Pancreas (tissue), 10 donors: ENCODE measurements at regions not wholly inside any gene's neighbourhood (a gene's known extent, or its start where the extent isn't known, plus 50 kb on each side); places are given as distances from the start of the nearest gene placed in this dataset.

Experiments
- ATAC-seq, 4 donors: fragments of 200-7000 bp; cut with Tn5 transposase; one replicate each; pipeline versions ENCODE4 v1.8.0 to v1.9.1; 2020; ENCODE audit warnings: mild to moderate bottlenecking in 4 of 4, moderate library complexity in 4 of 4
- DNase-seq, 6 donors: peaks; one replicate each; pipeline ENCODE4 v3.0.0-alpha.2; 2020
- FAIRE-seq: peaks from 2 replicates; lab custom pipeline; 2012; peaks lifted over from hg19 to GRCh38; lab: Jason Lieb, UNC
- H3K27ac ChIP-seq, 4 donors: fragments of 200-600 bp; sonication (generic); 1 replicate in 3 of 4; 2 replicates in 1 of 4; pipeline versions ENCODE4 v1.5.0 to v1.8.0; 2020
- H3K27me3 ChIP-seq, 4 donors: fragments of 200-600 bp; one replicate each; pipeline ENCODE4 v1.8.0; 2021
- H3K36me3 ChIP-seq, 3 donors: fragments of 200-600 bp; sonication (generic) in 1 of 3; one replicate each; pipeline versions ENCODE4 v1.5.0 to v1.8.0; 2020 to 2021
- H3K4me1 ChIP-seq, 3 donors: fragments of 200-600 bp; one replicate each; pipeline ENCODE4 v1.8.0; 2021
- H3K4me3 ChIP-seq, 4 donors: fragments of 200-600 bp; sonication (generic) in 2 of 4; one replicate each; pipeline versions ENCODE4 v1.5.0 to v1.8.0; 2020 to 2021
- H3K9me3 ChIP-seq, 4 donors: fragments of 200-600 bp; one replicate each; pipeline ENCODE4 v1.8.0; 2021
- CTCF ChIP-seq, 4 donors: fragments of 200-600 bp; sonication (generic) in 3 of 4; IDR thresholded peaks; one replicate each; pipeline versions ENCODE4 v1.5.0 to v1.8.0; 2021; ENCODE audit warnings: antibody characterized with exemption in 4 of 4
- WGBS, 2 donors: extraction: QIAGEN DNeasy Blood & Tissue Kit; methylation state at CpG; one replicate each; pipeline ENCODE4 v1.1.7; 2013; 5-methylcytosine and 5-hydroxymethylcytosine counted together
- intact Hi-C, 3 donors: fragments of 100-400 bp; cut with DNase I; formaldehyde crosslinking; loops; one replicate each; pipeline versions ENCODE4 v1.11.1 to v1.14.2; 2022
- donor health status: healthy with polysubstance abuse.
- donor health status: DM: no; HTN: no; CAD: no; lungs with moderate emphysema.
- donor health status: DM: no; HTN: no; CAD: no.
- donor health status: control.
- donor health status: control.
- donor health status: Bipolar disorder and iron deficiency.
- donor health status: DM: yes; HTN: yes; CAD: no.
- donor health status: DM: no; HTN: no; CAD: no.
- donor health status: DM: no; HTN: no; CAD: no.
- donor health status: DM: yes; HTN: yes; CAD: no.

- no peak overlapping the region for H3K27ac ChIP-seq
- H3K9me3 ChIP-seq = no peaks in the 10 kb centered on the region
- intact Hi-C loops = no loop called here
- H3K36me3 ChIP-seq = no peaks in the 10 kb centered on the region
- ATAC-seq (no peak), FAIRE-seq (no peak), DNase-seq (no peak)
- H3K4me3 ChIP-seq = no peak overlapping the region
- no peaks in the 10 kb centered on the region for H3K4me1 ChIP-seq
- 28 to 32% methylated on average over 2 of the region's 2 CpGs for WGBS, 2 donors
- no peaks in the 10 kb centered on the region for H3K27me3 ChIP-seq
- no peak for TF ChIP-seq CTCF (IDR thresholded peaks at IDR 0.05)
Observed at GRCh38 chr13:78413887-78414553, 189.3 kb downstream of the POU4F1 start.

GRCh38 chr13:78410847-78411246, 192.5 kb downstream of the POU4F1 start:
- DNase-seq (no peak), ATAC-seq (no peak), FAIRE-seq (no peak)
- Histone ChIP-seq H3K27me3 (no peaks in the 10 kb centered on the region), H3K9me3 (no peaks in the 10 kb centered on the region), H3K4me1 (no peaks in the 10 kb centered on the region), H3K27ac (no peak overlapping the region), H3K36me3 (no peaks in the 10 kb centered on the region), H3K4me3 (no peak overlapping the region)
- TF ChIP-seq CTCF (IDR thresholded peaks at IDR 0.05) = no peak
- 32 to 43% methylated on average over 1 of the region's 1 CpG for WGBS, 2 donors
- intact Hi-C loops = no loop called here

- 13 to 18% methylated on average over 2 of the region's 2 CpGs for WGBS, 2 donors
- no peak for DNase-seq
- no peaks in the 10 kb centered on the region for H3K36me3 ChIP-seq
- H3K27me3 ChIP-seq = no peaks in the 10 kb centered on the region
- no peaks in the 10 kb centered on the region for H3K4me1 ChIP-seq
- FAIRE-seq = no peak
- H3K27ac ChIP-seq = no peak overlapping the region
- H3K4me3 ChIP-seq = no peak overlapping the region
- intact Hi-C loops = no loop called here
- H3K9me3 ChIP-seq = no peaks in the 10 kb centered on the region
- ATAC-seq = no peak
- no peak for TF ChIP-seq CTCF (IDR thresholded peaks at IDR 0.05)
Observed at GRCh38 chr13:78410164-78410563, 193.2 kb downstream of the POU4F1 start.

GRCh38 chr13:78409172-78409571, 194.2 kb downstream of the POU4F1 start:
- intact Hi-C loops = no loop called here
- H3K27ac ChIP-seq = no peak overlapping the region
- 44 to 59% methylated on average over 2 of the region's 2 CpGs for WGBS, 2 donors
- DNase-seq (no peak), FAIRE-seq (no peak), ATAC-seq (no peak)
- H3K4me3 ChIP-seq = no peak overlapping the region
- no peaks in the 10 kb centered on the region for H3K36me3 ChIP-seq
- H3K4me1 ChIP-seq = no peaks in the 10 kb centered on the region
- TF ChIP-seq CTCF (IDR thresholded peaks at IDR 0.05) = no peak
- H3K27me3 ChIP-seq = no peaks in the 10 kb centered on the region
- no peaks in the 10 kb centered on the region for H3K9me3 ChIP-seq

GRCh38 chr13:78404846-78405360, 198.4 kb downstream of the POU4F1 start:
- FAIRE-seq (no peak), ATAC-seq (no peak), DNase-seq (no peak)
- no peak overlapping the region for H3K4me3 ChIP-seq
- no peaks in the 10 kb centered on the region for H3K36me3 ChIP-seq
- TF ChIP-seq CTCF (IDR thresholded peaks at IDR 0.05) = no peak
- no peaks in the 10 kb centered on the region for H3K9me3 ChIP-seq
- 52 to 61% methylated on average over 6 of the region's 6 CpGs for WGBS, 2 donors
- intact Hi-C loops = no loop called here
- no peak overlapping the region for H3K27ac ChIP-seq
- H3K27me3 ChIP-seq = no peaks in the 10 kb centered on the region
- no peaks in the 10 kb centered on the region for H3K4me1 ChIP-seq
